ENCODE measurements at regions not wholly inside any gene's neighbourhood (a gene's known extent, or its start where the extent isn't known, plus 50 kb on each side); places are given as distances from the start of the nearest gene placed in this dataset.

GRCh38 chr3:137293086-137293485 lies 335.3 kb downstream of the IL20RB start:
- TF ChIP-seq CTCF (IDR thresholded peaks at IDR 0.05; ENCODE audit: low read depth, low read length, poor library complexity, severe bottlenecking) (no peak), EZH2phosphoT487 (IDR thresholded peaks at IDR 0.05; ENCODE audit: borderline replicate concordance, low read length) (no peak)
- H4K20me1 ChIP-seq (ENCODE audit: control insufficient read depth, insufficient read depth, low read depth, low read length) = no peaks in the 10 kb centered on the region
- H3F3A ChIP-seq (ENCODE audit: control insufficient read depth, insufficient read depth) = no peaks in the 10 kb centered on the region
- H3K27ac ChIP-seq (ENCODE audit: low read depth, low read length) = no peak overlapping the region
- no peak overlapping the region for H3K4me2 ChIP-seq (ENCODE audit: low read length)
- H3K27me3 ChIP-seq (ENCODE audit: control insufficient read depth, low read length) = peaks cover 3% of the 10 kb centered on the region; the same call in 1 of the 2 replicates
- H3K36me3 ChIP-seq (ENCODE audit: control insufficient read depth, low read length) = no peaks in the 10 kb centered on the region
- H3K9me3 ChIP-seq (ENCODE audit: control insufficient read depth, insufficient read depth, low read length) = no peaks in the 10 kb centered on the region
- no peak overlapping the region for H3K4me3 ChIP-seq (ENCODE audit: low read length)
- H3K4me1 ChIP-seq (ENCODE audit: control insufficient read depth, low read length) = no peaks in the 10 kb centered on the region
- H3K9me2 ChIP-seq (replicated peaks; ENCODE audit: control insufficient read depth, low read length) = no peaks in the 10 kb centered on the region
- H3K79me2 ChIP-seq (ENCODE audit: control insufficient read depth, low read length) = no peaks in the 10 kb centered on the region

- Histone ChIP-seq H3K4me2 (ENCODE audit: low read length) (no peak overlapping the region), H3K27me3 (ENCODE audit: control insufficient read depth, low read length) (peaks cover 3% of the 10 kb centered on the region; the same call in 1 of the 2 replicates), H3K4me1 (ENCODE audit: control insufficient read depth, low read length) (no peaks in the 10 kb centered on the region), H3K9me3 (ENCODE audit: control insufficient read depth, insufficient read depth, low read length) (no peaks in the 10 kb centered on the region), H3K36me3 (ENCODE audit: control insufficient read depth, low read length) (no peaks in the 10 kb centered on the region), H3K79me2 (ENCODE audit: control insufficient read depth, low read length) (no peaks in the 10 kb centered on the region), H3K4me3 (ENCODE audit: low read length) (no peak overlapping the region), H3F3A (ENCODE audit: control insufficient read depth, insufficient read depth) (no peaks in the 10 kb centered on the region), H3K9me2 (replicated peaks; ENCODE audit: control insufficient read depth, low read length) (no peaks in the 10 kb centered on the region), H3K27ac (ENCODE audit: low read depth, low read length) (no peak overlapping the region), H4K20me1 (ENCODE audit: control insufficient read depth, insufficient read depth, low read depth, low read length) (no peaks in the 10 kb centered on the region)
- no peak for TF ChIP-seq EZH2phosphoT487 (IDR thresholded peaks at IDR 0.05; ENCODE audit: borderline replicate concordance, low read length)
- TF ChIP-seq CTCF (IDR thresholded peaks at IDR 0.05; ENCODE audit: low read depth, low read length, poor library complexity, severe bottlenecking) = no peak
Observed at GRCh38 chr3:137294139-137294538, 336.4 kb downstream of the IL20RB start.

GRCh38 chr3:137294839-137295238 lies 337.1 kb downstream of the IL20RB start:
- no peaks in the 10 kb centered on the region for H3K79me2 ChIP-seq (ENCODE audit: control insufficient read depth, low read length)
- H3K9me2 ChIP-seq (replicated peaks; ENCODE audit: control insufficient read depth, low read length) = no peaks in the 10 kb centered on the region
- no peak overlapping the region for H3K27ac ChIP-seq (ENCODE audit: low read depth, low read length)
- H3K4me1 ChIP-seq (ENCODE audit: control insufficient read depth, low read length) = no peaks in the 10 kb centered on the region
- H3F3A ChIP-seq (ENCODE audit: control insufficient read depth, insufficient read depth) = no peaks in the 10 kb centered on the region
- H3K4me3 ChIP-seq (ENCODE audit: low read length) = no peak overlapping the region
- H4K20me1 ChIP-seq (ENCODE audit: control insufficient read depth, insufficient read depth, low read depth, low read length) = no peaks in the 10 kb centered on the region
- H3K4me2 ChIP-seq (ENCODE audit: low read length) = no peak overlapping the region
- TF ChIP-seq CTCF (IDR thresholded peaks at IDR 0.05; ENCODE audit: low read depth, low read length, poor library complexity, severe bottlenecking) (no peak), EZH2phosphoT487 (IDR thresholded peaks at IDR 0.05; ENCODE audit: borderline replicate concordance, low read length) (no peak)
- peaks cover 3% of the 10 kb centered on the region; the same call in 1 of the 2 replicates for H3K27me3 ChIP-seq (ENCODE audit: control insufficient read depth, low read length)
- H3K9me3 ChIP-seq (ENCODE audit: control insufficient read depth, insufficient read depth, low read length) = no peaks in the 10 kb centered on the region
- no peaks in the 10 kb centered on the region for H3K36me3 ChIP-seq (ENCODE audit: control insufficient read depth, low read length)

Measured in DOHH2 (cell line).